DMS79 (cell line): ENCODE measurements at regions not wholly inside any gene's neighbourhood (a gene's known extent, or its start where the extent isn't known, plus 50 kb on each side); places are given as distances from the start of the nearest gene placed in this dataset.
"Not testable (repeated sequence)": the region's sequence is repeated elsewhere in the genome, so short reads cannot be mapped to it uniquely, and the experiment has no call there.

Source experiments
- DNase-seq: peaks from one replicate; lab custom pipeline; 2025; lab: John Stamatoyannopoulos, UW

GRCh38 chr22:47548953-47549740 lies 786.7 kb downstream of the TBC1D22A start:
- DNase-seq, result no peak

- DNase-seq, result no peak
Observed at GRCh38 chr22:47547881-47548650, 785.6 kb downstream of the TBC1D22A start.

- no peak for DNase-seq
Observed at GRCh38 chr22:47547239-47547661, 784.8 kb downstream of the TBC1D22A start.

- DNase-seq, result no peak
Observed at GRCh38 chr22:47544696-47545095, 782.2 kb downstream of the TBC1D22A start.

- DNase-seq, result no peak
Observed at GRCh38 chr22:47543447-47543846, 781.0 kb downstream of the TBC1D22A start.

GRCh38 chr22:47540011-47540410 lies 777.6 kb downstream of the TBC1D22A start:
- no peak for DNase-seq

GRCh38 chr22:47539374-47539773 lies 776.9 kb downstream of the TBC1D22A start:
- DNase-seq, result no peak

- DNase-seq, result no peak
Observed at GRCh38 chr22:47535681-47536080, 773.2 kb downstream of the TBC1D22A start.

- no peak for DNase-seq
Observed at GRCh38 chr22:47534804-47535410, 772.5 kb downstream of the TBC1D22A start.

GRCh38 chr22:47533961-47534803 lies 771.7 kb downstream of the TBC1D22A start:
- DNase-seq, result no peak

- no peak for DNase-seq
Observed at GRCh38 chr22:47517062-47517461, 754.6 kb downstream of the TBC1D22A start.

GRCh38 chr22:47515384-47516125 lies 753.1 kb downstream of the TBC1D22A start:
- DNase-seq, result no peak

GRCh38 chr22:47512617-47513016 lies 750.2 kb downstream of the TBC1D22A start:
- no peak for DNase-seq

- no peak for DNase-seq
Observed at GRCh38 chr22:47504962-47505361, 742.5 kb downstream of the TBC1D22A start.

- no peak for DNase-seq
Observed at GRCh38 chr22:47498969-47499495, 736.6 kb downstream of the TBC1D22A start.

GRCh38 chr22:47497666-47498065 lies 735.2 kb downstream of the TBC1D22A start:
- no peak for DNase-seq

GRCh38 chr22:47495110-47495509 lies 732.7 kb downstream of the TBC1D22A start:
- DNase-seq, result no peak

- DNase-seq, result not testable (repeated sequence)
Observed at GRCh38 chr22:47488131-47488530, 725.7 kb downstream of the TBC1D22A start.

GRCh38 chr22:47486569-47487312 lies 724.3 kb downstream of the TBC1D22A start:
- no peak for DNase-seq

- DNase-seq, result peak; percentile 86
Observed at GRCh38 chr22:47484960-47485569, 722.6 kb downstream of the TBC1D22A start.
